Middle frontal gyrus (tissue), 1 donor: ENCODE measurements at regions not wholly inside any gene's neighbourhood (a gene's known extent, or its start where the extent isn't known, plus 50 kb on each side); places are given as distances from the start of the nearest gene placed in this dataset.
A peak's percentile ranks its signal among the peaks of the same experiment; 100 is the strongest.
"Not testable (repeated sequence)": the region's sequence is repeated elsewhere in the genome, so short reads cannot be mapped to it uniquely, and the experiment has no call there.

Experiments
- DNase-seq: peaks from one replicate; pipeline ENCODE4 v3.0.0-alpha.2; 2015; ENCODE audit warnings: low spot score; ENCODE audit errors: extremely low spot score

DNA sequence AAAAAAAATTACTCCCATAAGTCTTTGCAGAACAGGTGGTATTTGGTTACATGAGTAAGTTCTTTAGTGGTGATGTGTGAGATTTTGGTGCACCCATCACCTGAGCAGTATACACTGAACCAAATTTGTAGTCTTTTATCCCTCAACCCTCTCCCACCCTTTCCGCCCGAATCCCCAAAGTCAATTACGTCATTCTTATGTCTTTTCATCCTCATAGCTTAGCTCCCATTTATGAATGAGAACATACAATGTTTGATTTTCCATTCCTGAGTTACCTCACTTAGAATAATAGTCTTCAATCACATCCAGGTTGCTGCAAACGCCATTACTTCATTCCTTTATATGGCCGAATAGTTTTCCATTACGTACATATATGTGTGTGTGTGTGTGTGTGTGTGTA is 2742.7 kb downstream of the ARAP2 start:
- not testable (repeated sequence) for DNase-seq

DNA sequence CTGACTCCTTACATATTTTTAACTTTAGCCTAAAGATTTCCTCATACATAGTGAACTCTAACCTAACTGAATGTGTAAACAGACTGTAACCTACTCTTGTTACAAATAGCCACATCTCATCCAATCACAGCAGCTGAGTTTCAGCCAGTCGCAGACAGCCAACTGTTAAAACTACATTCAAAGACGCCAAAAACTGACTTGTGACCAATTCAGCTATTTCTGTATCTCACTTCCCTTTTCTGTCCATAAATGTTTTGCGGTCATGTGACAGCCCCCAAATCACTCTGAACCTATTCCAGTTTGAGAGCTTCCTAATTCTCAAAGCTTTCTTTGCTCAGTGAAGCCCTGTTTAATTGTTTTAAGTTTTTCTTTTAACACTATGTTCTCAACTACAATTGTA is 2731.9 kb downstream of the ARAP2 start:
- no peak for DNase-seq

GRCh38 chr4:33518856-33519255 is 2725.5 kb downstream of the ARAP2 start:
- no peak for DNase-seq

GRCh38 chr4:33532821-33533220 is 2711.5 kb downstream of the ARAP2 start:
- no peak for DNase-seq

GRCh38 chr4:33536898-33537297 is 2707.4 kb downstream of the ARAP2 start:
- DNase-seq, result no peak

DNA sequence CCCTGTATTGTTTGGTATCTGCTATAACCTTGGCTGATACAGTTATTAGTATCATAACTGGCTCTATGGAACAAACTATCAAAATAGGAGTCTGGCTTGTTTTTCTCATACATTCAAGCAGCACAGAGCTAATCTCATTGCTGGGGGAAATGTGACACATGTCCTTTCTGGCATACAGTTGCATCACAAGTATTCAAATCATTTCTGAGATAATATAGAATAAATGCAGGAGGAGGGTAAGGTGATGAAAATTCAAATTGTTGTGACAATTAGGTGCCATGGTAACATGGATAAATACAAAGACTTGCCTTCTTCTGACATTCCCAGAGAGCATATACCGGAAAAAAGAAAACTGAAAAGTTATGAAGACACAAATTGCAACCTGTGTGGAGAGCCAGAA is 2706.8 kb downstream of the ARAP2 start:
- no peak for DNase-seq

GRCh38 chr4:33543941-33544450 is 2700.3 kb downstream of the ARAP2 start:
- DNase-seq, result no peak

GRCh38 chr4:33551244-33551643 is 2693.1 kb downstream of the ARAP2 start:
- DNase-seq, result no peak

DNA sequence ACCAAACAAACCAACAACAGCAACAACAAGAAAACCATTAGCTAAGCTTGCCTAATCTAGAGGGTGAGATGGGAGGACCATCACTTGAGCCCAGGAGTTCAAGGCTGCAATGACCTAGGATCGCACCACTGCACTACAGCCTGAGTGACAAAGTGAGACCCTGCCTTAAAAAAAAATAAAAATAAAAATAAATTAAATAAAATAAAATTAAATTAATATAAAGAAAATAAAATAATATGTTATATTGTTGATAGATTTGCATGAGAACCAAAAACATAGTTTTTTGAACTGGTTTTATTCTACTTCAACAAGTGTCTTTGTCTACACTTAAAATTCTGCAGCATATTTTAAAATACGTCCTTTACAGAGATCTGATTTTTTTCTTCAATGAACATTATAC is 2683.1 kb downstream of the ARAP2 start:
- no peak for DNase-seq

GRCh38 chr4:33566649-33567048 is 2677.7 kb downstream of the ARAP2 start:
- DNase-seq, result no peak

DNA sequence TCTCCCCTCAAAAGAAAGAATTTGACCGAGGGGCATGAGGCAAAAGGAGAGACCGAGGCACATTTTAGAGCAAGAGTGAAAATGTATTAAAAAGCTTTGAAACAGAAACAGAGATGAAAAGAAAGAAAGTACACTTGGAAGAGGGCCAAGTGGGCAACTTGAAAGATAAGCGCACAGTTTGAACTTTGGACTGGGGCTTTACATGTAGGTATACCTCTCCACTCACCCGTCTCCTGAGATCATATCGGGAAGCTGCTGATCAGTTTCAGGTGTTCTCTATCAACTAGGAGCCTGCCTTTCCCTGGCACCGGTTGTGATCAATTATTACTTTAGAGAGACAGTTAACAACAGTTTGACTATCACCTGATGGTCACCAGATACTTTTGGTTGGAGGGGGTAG is 2666.5 kb downstream of the ARAP2 start:
- no peak for DNase-seq

DNA sequence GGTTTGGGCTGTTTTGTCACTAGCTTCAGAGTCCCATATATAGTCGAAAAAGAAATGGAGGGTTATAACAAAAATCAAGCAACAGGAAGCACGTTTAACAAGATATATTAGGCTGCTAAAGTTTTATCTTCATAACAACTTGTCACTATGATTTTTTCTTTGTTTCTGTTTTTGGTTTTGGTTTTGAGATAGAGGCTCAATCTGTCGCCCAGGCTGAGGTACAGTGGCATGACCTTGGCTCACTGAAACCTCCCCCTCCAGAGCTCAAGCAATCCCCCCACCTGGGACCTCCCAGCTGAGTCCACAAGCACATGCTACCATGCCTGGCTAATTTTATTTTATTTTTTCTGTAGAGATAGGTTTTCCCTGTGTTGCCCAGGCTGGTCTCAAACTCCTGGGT is 2664.4 kb downstream of the ARAP2 start:
- DNase-seq, result no peak

GRCh38 chr4:33592701-33593100 is 2651.6 kb downstream of the ARAP2 start:
- no peak for DNase-seq

DNA sequence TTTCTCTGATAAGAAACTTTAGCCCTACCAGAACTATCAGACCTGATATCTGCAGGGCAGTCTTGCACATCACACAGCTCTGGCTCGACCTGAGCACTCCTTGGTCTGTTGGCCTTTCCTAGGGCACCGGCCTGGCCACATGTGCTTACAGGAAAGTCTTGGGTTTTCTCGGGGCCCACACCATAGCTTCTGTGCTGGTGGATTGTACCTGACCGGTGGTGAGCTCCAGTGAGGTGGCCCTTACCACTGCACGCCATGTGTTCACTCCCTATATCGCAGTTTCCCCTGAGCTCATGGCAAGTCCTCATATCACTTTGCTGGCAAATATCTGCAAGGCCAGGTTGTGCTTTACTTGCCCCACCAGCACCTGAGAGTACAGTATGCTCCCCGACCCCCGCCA is 2637.4 kb downstream of the ARAP2 start:
- no peak for DNase-seq

DNA sequence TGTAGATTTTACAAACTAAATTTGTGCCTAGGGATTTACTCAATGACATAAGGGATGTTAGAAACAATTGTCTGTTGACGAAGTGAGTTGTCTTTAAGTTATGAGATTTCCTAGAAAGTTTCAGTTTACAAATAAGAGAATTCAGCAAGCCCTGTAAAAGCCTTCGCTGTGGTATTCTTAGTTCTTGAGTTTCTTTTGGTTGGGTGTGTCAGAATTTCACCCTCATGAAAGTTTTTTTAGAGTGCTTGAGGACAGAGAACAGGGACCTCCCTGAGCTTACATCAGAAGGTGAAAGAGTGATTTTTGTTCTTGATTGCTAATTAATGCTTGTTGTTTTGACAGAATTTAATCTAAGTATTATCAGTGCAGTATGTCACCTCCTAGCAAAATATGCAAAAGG is 2628.2 kb downstream of the ARAP2 start:
- DNase-seq, result no peak

GRCh38 chr4:33625748-33626147 is 2618.6 kb downstream of the ARAP2 start:
- DNase-seq, result no peak

- DNase-seq, result no peak
Measured at GRCh38 chr4:33626221-33626620, 2618.1 kb downstream of the ARAP2 start.

DNA sequence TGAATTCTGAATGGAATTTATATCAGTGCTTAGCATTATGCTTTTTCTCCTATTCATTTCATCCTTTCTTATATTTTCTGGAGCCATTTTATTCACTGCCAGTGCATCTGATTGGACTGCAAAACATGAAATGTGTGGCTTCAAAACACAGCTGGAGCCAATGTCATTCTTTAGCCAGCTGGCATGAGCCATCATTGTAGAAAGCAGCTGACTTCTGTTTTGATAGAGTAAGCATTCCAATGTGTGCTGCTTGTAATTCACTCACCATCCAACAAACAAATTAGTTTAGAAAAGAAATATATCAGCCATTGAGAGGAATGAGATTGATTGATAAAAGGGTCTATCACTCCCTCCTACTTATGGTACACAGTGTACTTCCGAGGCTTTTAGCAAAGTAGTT is 2616.0 kb downstream of the ARAP2 start:
- peak; percentile 34 for DNase-seq

DNA sequence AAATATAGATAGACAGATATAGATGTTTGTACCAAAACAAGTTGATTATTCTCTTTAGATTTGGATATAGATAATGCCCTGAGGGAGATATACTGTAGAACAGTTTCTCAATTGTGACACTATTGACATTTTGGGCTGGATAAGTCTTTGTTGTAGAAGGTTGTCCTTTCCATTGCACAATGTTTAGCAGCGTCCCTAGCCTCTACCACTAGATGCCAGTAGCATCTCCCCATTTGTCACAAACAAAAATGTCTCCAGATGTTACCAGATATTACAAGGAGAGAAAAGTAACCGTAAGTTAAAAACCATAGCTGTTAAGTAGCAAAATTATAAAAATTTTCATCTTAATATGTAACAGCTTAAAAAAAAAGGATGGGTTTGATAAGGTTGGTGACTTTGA is 2595.3 kb downstream of the ARAP2 start:
- DNase-seq, result no peak

DNA sequence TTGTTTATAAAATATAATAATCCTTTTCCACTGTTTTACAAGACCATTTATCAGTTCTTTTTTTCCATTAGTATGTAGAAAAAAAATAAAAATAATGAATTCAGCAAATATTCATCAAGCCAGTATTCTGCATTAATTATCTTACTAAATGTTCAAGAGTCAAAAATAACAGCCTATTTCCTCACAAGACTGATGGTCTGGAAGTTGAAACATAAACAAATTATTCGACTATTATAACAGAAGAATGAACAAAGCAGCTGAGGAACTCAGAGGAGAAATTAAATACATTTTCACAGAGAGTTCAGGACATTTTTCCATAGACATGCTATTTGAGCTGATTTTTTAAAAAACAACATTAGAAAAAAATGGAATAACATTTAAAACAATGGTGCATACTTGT is 2594.8 kb downstream of the ARAP2 start:
- no peak for DNase-seq

- DNase-seq, result no peak
Measured at GRCh38 chr4:33650036-33650435, 2594.3 kb downstream of the ARAP2 start.

DNA sequence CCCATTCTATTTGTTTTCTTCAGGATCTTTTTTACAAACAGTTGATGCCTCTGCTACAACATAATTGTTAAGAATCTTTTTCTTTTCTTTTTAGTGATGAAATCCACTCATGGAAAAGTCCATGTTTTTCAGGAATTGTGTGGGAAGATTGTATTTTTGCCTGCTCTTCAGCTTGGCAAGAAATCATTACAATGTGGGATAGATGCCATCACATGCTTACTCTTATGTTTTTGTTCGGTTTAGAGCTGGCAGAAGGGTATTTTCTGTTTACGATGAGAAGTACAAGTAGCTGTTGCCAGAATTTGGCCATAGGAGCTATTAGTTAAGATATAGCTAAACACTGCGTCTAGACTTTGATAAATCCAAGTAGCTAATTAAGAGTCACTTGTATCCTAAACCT is 2585.3 kb downstream of the ARAP2 start:
- DNase-seq, result no peak

GRCh38 chr4:33661636-33662035 is 2582.7 kb downstream of the ARAP2 start:
- DNase-seq, result no peak

DNA sequence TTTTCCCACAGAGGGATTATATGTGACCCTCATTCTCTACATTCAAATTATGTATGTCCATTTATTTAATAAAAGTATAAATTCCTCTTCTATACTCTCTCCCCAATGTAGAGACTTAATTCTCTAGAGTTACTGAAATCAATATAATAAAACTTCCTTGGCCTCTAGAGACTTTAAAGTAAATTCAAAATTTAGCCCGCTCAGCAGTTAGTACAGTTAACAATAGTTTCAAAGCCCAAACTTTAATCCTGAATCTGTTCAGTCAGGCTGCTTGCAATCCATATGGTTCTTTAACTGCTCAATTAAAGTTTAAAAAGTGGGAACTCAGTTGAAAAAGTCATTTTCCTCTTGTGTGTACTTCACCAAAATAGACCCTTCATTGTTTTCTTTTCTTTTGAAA is 2558.4 kb downstream of the ARAP2 start:
- no peak for DNase-seq
